ENCODE measurements at regions not wholly inside any gene's neighbourhood (a gene's known extent, or its start where the extent isn't known, plus 50 kb on each side); places are given as distances from the start of the nearest gene placed in this dataset.
A peak's percentile ranks its signal among the peaks of the same experiment; 100 is the strongest.
"Not testable (repeated sequence)": the region's sequence is repeated elsewhere in the genome, so short reads cannot be mapped to it uniquely, and the experiment has no call there.

- DNase-seq (ENCODE audit: low read depth, low spot score) = no peak
Observed at GRCh38 chr14:25340882-25341281, 290.9 kb upstream of the STXBP6 start.

- DNase-seq (ENCODE audit: low read depth, low spot score) = no peak
Observed at GRCh38 chr14:25322784-25323183, 272.8 kb upstream of the STXBP6 start.

- not testable (repeated sequence) for DNase-seq (ENCODE audit: low read depth, low spot score)
Observed at GRCh38 chr14:25316007-25316406, 266.1 kb upstream of the STXBP6 start.

GRCh38 chr14:25308244-25308643 lies 258.3 kb upstream of the STXBP6 start:
- peak; percentile 33 for DNase-seq (ENCODE audit: low read depth, low spot score)

GRCh38 chr14:25303934-25304333 lies 254.0 kb upstream of the STXBP6 start:
- DNase-seq (ENCODE audit: low read depth, low spot score) = no peak

- DNase-seq (ENCODE audit: low read depth, low spot score) = no peak
Observed at GRCh38 chr14:25298238-25298637, 248.3 kb upstream of the STXBP6 start.

GRCh38 chr14:25290154-25290553 lies 240.2 kb upstream of the STXBP6 start:
- DNase-seq (ENCODE audit: low read depth, low spot score) = not testable (repeated sequence)

GRCh38 chr14:25274529-25274928 lies 224.6 kb upstream of the STXBP6 start:
- no peak for DNase-seq (ENCODE audit: low read depth, low spot score)

- DNase-seq (ENCODE audit: low read depth, low spot score) = no peak
Observed at GRCh38 chr14:25267186-25267585, 217.2 kb upstream of the STXBP6 start.

- DNase-seq (ENCODE audit: low read depth, low spot score) = no peak
Observed at GRCh38 chr14:25259470-25259869, 209.5 kb upstream of the STXBP6 start.

- DNase-seq (ENCODE audit: low read depth, low spot score) = no peak
Observed at GRCh38 chr14:25252793-25253192, 202.8 kb upstream of the STXBP6 start.

- DNase-seq (ENCODE audit: low read depth, low spot score) = no peak
Observed at GRCh38 chr14:25250516-25250915, 200.6 kb upstream of the STXBP6 start.

GRCh38 chr14:25247609-25248008 lies 197.7 kb upstream of the STXBP6 start:
- DNase-seq (ENCODE audit: low read depth, low spot score) = no peak

GRCh38 chr14:25246751-25247150 lies 196.8 kb upstream of the STXBP6 start:
- DNase-seq (ENCODE audit: low read depth, low spot score) = no peak

- no peak for DNase-seq (ENCODE audit: low read depth, low spot score)
Observed at GRCh38 chr14:25239170-25239569, 189.2 kb upstream of the STXBP6 start.

GRCh38 chr14:25237845-25238244 lies 187.9 kb upstream of the STXBP6 start:
- peak; percentile 48 for DNase-seq (ENCODE audit: low read depth, low spot score)

GRCh38 chr14:25233613-25234012 lies 183.7 kb upstream of the STXBP6 start:
- no peak for DNase-seq (ENCODE audit: low read depth, low spot score)

GRCh38 chr14:25231004-25231403 lies 181.1 kb upstream of the STXBP6 start:
- DNase-seq (ENCODE audit: low read depth, low spot score) = no peak

GRCh38 chr14:25226214-25226613 lies 176.3 kb upstream of the STXBP6 start:
- no peak for DNase-seq (ENCODE audit: low read depth, low spot score)

GRCh38 chr14:25222256-25222655 lies 172.3 kb upstream of the STXBP6 start:
- DNase-seq (ENCODE audit: low read depth, low spot score) = no peak

GRCh38 chr14:25220514-25220913 lies 170.6 kb upstream of the STXBP6 start:
- DNase-seq (ENCODE audit: low read depth, low spot score) = no peak

- DNase-seq (ENCODE audit: low read depth, low spot score) = no peak
Observed at GRCh38 chr14:25215607-25216006, 165.7 kb upstream of the STXBP6 start.

GRCh38 chr14:25197885-25198284 lies 147.9 kb upstream of the STXBP6 start:
- DNase-seq (ENCODE audit: low read depth, low spot score) = no peak

- no peak for DNase-seq (ENCODE audit: low read depth, low spot score)
Observed at GRCh38 chr14:25180221-25180620, 130.3 kb upstream of the STXBP6 start.

- no peak for DNase-seq (ENCODE audit: low read depth, low spot score)
Observed at GRCh38 chr14:25178255-25178654, 128.3 kb upstream of the STXBP6 start.

All from iPS DF 19.7 (cell line).